Pancreas (tissue), 10 donors: ENCODE measurements at regions not wholly inside any gene's neighbourhood (a gene's known extent, or its start where the extent isn't known, plus 50 kb on each side); places are given as distances from the start of the nearest gene placed in this dataset.

Source experiments
- ATAC-seq, 4 donors: fragments of 200-7000 bp; cut with Tn5 transposase; one replicate each; pipeline versions ENCODE4 v1.8.0 to v1.9.1; 2020; ENCODE audit warnings: mild to moderate bottlenecking in 4 of 4, moderate library complexity in 4 of 4
- DNase-seq, 6 donors: peaks; one replicate each; pipeline ENCODE4 v3.0.0-alpha.2; 2020
- FAIRE-seq: peaks from 2 replicates; lab custom pipeline; 2012; peaks lifted over from hg19 to GRCh38; lab: Jason Lieb, UNC
- H3K27ac ChIP-seq, 4 donors: fragments of 200-600 bp; sonication (generic); 1 replicate in 3 of 4; 2 replicates in 1 of 4; pipeline versions ENCODE4 v1.5.0 to v1.8.0; 2020
- H3K27me3 ChIP-seq, 4 donors: fragments of 200-600 bp; one replicate each; pipeline ENCODE4 v1.8.0; 2021
- H3K36me3 ChIP-seq, 3 donors: fragments of 200-600 bp; sonication (generic) in 1 of 3; one replicate each; pipeline versions ENCODE4 v1.5.0 to v1.8.0; 2020 to 2021
- H3K4me1 ChIP-seq, 3 donors: fragments of 200-600 bp; one replicate each; pipeline ENCODE4 v1.8.0; 2021
- H3K4me3 ChIP-seq, 4 donors: fragments of 200-600 bp; sonication (generic) in 2 of 4; one replicate each; pipeline versions ENCODE4 v1.5.0 to v1.8.0; 2020 to 2021
- H3K9me3 ChIP-seq, 4 donors: fragments of 200-600 bp; one replicate each; pipeline ENCODE4 v1.8.0; 2021
- CTCF ChIP-seq, 4 donors: fragments of 200-600 bp; sonication (generic) in 3 of 4; IDR thresholded peaks; one replicate each; pipeline versions ENCODE4 v1.5.0 to v1.8.0; 2021; ENCODE audit warnings: antibody characterized with exemption in 4 of 4
- WGBS, 2 donors: extraction: QIAGEN DNeasy Blood & Tissue Kit; methylation state at CpG; one replicate each; pipeline ENCODE4 v1.1.7; 2013; 5-methylcytosine and 5-hydroxymethylcytosine counted together
- intact Hi-C, 3 donors: fragments of 100-400 bp; cut with DNase I; formaldehyde crosslinking; loops; one replicate each; pipeline versions ENCODE4 v1.11.1 to v1.14.2; 2022
- donor health status: healthy with polysubstance abuse.
- donor health status: DM: no; HTN: no; CAD: no; lungs with moderate emphysema.
- donor health status: DM: no; HTN: no; CAD: no.
- donor health status: control.
- donor health status: control.
- donor health status: Bipolar disorder and iron deficiency.
- donor health status: DM: yes; HTN: yes; CAD: no.
- donor health status: DM: no; HTN: no; CAD: no.
- donor health status: DM: no; HTN: no; CAD: no.
- donor health status: DM: yes; HTN: yes; CAD: no.

DNA sequence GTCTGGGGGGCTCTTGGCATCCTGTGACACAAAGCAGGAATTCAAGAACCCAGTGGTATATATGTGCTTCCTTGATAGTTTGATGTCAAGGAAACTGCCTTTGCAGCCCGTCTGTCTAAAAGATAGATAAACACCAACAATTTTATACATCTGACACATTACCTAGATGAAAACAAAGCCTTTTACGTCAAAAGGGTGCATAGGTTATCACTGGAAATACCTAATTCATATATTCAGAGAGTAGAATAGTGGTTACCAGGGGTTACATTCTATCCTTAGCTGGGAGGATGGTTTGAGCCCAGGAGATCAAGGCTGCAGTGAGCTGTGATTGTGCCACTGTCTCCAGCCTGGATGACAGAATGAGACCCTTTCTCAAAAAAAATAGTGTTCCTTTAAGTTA is 356.9 kb upstream of the RASGRP1 start:
- no peaks in the 10 kb centered on the region for H3K36me3 ChIP-seq
- 55 to 67% methylated on average over 2 of the region's 2 CpGs for WGBS, 2 donors
- no peak for FAIRE-seq

DNA sequence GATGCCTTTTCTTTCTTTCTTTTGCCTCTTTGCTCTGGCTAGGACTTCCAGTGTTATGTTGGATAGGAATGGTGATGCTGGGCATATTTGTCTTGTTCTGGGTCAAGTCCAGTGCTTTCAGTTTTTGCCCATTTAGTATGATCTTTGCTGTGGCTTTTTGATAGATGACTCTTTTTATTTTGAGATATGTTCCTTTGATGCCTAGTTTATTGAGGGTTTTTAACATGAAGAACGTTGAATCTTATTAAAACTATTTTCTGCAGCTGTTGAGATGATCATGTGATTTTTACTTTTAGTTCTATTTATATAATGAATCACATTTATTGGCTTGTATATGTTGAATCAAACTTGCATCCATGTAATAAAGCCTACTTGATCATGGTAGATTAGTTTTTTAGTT is 363.8 kb upstream of the RASGRP1 start:
- DNase-seq (no peak), FAIRE-seq (no peak), ATAC-seq (no peak)
- no peak for TF ChIP-seq CTCF (IDR thresholded peaks at IDR 0.05)
- Histone ChIP-seq H3K27ac (no peak overlapping the region), H3K4me3 (no peak overlapping the region), H3K27me3 (no peaks in the 10 kb centered on the region), H3K36me3 (no peaks in the 10 kb centered on the region), H3K4me1 (no peaks in the 10 kb centered on the region), H3K9me3 (no peaks in the 10 kb centered on the region)
- intact Hi-C loops, result no loop called here
- 51 to 62% methylated on average over 1 of the region's 1 CpG for WGBS, 2 donors

More for the DNA sequence above, 356.9 kb upstream of the RASGRP1 start:
- Histone ChIP-seq H3K4me1 (no peaks in the 10 kb centered on the region), H3K27ac (no peak overlapping the region), H3K9me3 (no peaks in the 10 kb centered on the region), H3K27me3 (no peaks in the 10 kb centered on the region), H3K4me3 (no peak overlapping the region)
- intact Hi-C loops, result no loop called here
- TF ChIP-seq CTCF (IDR thresholded peaks at IDR 0.05), result no peak
- DNase-seq (no peak), ATAC-seq (no peak)

- Histone ChIP-seq H3K4me1 (no peaks in the 10 kb centered on the region), H3K9me3 (no peaks in the 10 kb centered on the region), H3K27ac (no peak overlapping the region), H3K27me3 (no peaks in the 10 kb centered on the region), H3K36me3 (no peaks in the 10 kb centered on the region), H3K4me3 (no peak overlapping the region)
- ATAC-seq (no peak), FAIRE-seq (no peak), DNase-seq (no peak)
- 93 to 97% methylated on average over 9 of the region's 9 CpGs for WGBS, 2 donors
- no peak for TF ChIP-seq CTCF (IDR thresholded peaks at IDR 0.05)
- intact Hi-C loops, result no loop called here
These were observed 366.4 kb upstream of the RASGRP1 start for GRCh38 chr15:38930851-38931572.

DNA sequence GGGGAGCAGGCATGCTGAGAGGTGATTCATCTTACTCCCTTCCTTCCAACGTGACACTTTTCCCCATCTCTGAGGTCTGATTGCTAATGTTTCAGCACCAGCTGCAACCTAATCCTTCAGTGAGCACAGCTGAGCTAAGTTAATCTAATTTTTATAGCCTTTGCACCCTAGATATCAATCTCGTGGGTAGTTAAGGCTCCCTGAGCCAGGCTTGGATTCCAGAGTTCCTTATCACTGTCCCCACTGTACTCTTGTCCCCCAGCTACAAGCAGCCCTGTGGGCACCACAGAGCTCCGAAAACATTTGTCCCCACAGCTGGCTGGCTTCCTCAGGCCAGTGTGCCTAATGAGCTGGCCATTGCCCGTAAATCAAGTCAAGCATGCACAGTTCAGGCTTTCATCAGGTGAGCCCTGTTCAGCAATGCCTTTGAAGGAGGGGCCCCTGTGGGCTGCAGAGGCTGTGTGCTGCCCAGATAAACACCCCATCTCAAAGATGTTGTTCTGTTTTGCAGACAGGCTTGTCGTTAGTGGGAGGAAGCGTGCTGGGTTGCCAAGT is 376.9 kb upstream of the RASGRP1 start:
- H3K4me3 ChIP-seq, result no peak overlapping the region
- TF ChIP-seq CTCF (IDR thresholded peaks at IDR 0.05), result no peak
- no peak overlapping the region for H3K27ac ChIP-seq
- H3K36me3 ChIP-seq, result no peaks in the 10 kb centered on the region
- DNase-seq (no peak), FAIRE-seq (no peak), ATAC-seq (no peak)
- no peaks in the 10 kb centered on the region for H3K27me3 ChIP-seq
- 54 to 58% methylated on average over 6 of the region's 6 CpGs for WGBS, 2 donors
- H3K9me3 ChIP-seq, result no peaks in the 10 kb centered on the region
- intact Hi-C loops, result no loop called here
- H3K4me1 ChIP-seq, result peaks cover 0 to 10% (median 0%) of the 10 kb centered on the region in 3 donors

DNA sequence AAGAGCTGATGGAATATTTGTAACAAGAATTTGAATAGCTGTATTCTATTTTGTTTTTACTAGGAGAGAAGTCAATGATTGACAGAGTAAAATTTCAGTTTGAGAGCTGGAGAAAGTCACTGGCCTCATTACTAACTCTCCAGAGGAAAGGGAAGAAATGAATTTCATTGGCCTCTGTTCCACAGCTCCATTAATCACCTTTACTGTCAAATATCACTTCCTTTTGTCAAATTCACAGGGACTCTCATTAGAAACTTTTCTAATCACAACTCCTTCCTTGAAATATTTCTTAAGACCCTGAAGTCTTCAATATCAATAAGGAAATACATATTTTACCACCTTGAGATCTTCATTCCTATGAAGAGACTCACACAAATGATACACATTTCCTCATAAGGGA is 379.9 kb upstream of the RASGRP1 start:
- H3K9me3 ChIP-seq, result no peaks in the 10 kb centered on the region
- DNase-seq, result no peak
- H3K27me3 ChIP-seq, result no peaks in the 10 kb centered on the region
- H3K4me1 ChIP-seq, result peaks cover 0 to 10% (median 0%) of the 10 kb centered on the region in 3 donors
- H3K36me3 ChIP-seq, result no peaks in the 10 kb centered on the region
- peak in 3 of 4 donors; percentile 34 to 56 (median 52) for ATAC-seq
- intact Hi-C loops, result no loop called here
- FAIRE-seq, result no peak
- H3K4me3 ChIP-seq, result no peak overlapping the region
- TF ChIP-seq CTCF (IDR thresholded peaks at IDR 0.05), result no peak
- peak overlapping the region in 2 of 4 donors; percentile 40 to 45 for H3K27ac ChIP-seq
